Suprapubic skin (tissue), 4 donors: ENCODE measurements at regions not wholly inside any gene's neighbourhood (a gene's known extent, or its start where the extent isn't known, plus 50 kb on each side); places are given as distances from the start of the nearest gene placed in this dataset.

Experiments
- CTCF ChIP-seq, 2 donors: fragments of 200-600 bp in 1 of 2; fragments of 450-650 bp in 1 of 2; sonication (generic) in 1 of 2; IDR thresholded peaks; one replicate each; pipeline ENCODE4 v1.5.1; 2016 to 2019; ENCODE audit warnings: antibody characterized with exemption in 2 of 2, mild to moderate bottlenecking in 1 of 2, moderate library complexity in 1 of 2
- POLR2A ChIP-seq, 2 donors: fragments of 450-650 bp; IDR thresholded peaks; one replicate each; pipeline ENCODE4 v1.6.1; 2017; ENCODE audit warnings: antibody characterized with exemption in 2 of 2, mild to moderate bottlenecking in 2 of 2, moderate library complexity in 2 of 2
- POLR2AphosphoS5 ChIP-seq, 3 donors: sonication (generic); formaldehyde crosslinking; IDR thresholded peaks; one replicate each; pipeline ENCODE4 v1.6.1; 2017; ENCODE audit warnings: antibody characterized with exemption in 3 of 3

GRCh38 chr16:76197900-76198299 is 79.3 kb upstream of the CNTNAP4 start:
- TF ChIP-seq POLR2A (IDR thresholded peaks at IDR 0.05) (no peak), CTCF (IDR thresholded peaks at IDR 0.05) (no peak), POLR2AphosphoS5 (IDR thresholded peaks at IDR 0.05) (no peak)
